HCT116 (cell line): ENCODE measurements at regions not wholly inside any gene's neighbourhood (a gene's known extent, or its start where the extent isn't known, plus 50 kb on each side); places are given as distances from the start of the nearest gene placed in this dataset.

Experiments used
- ATAC-seq: fragments of 200-7000 bp; cut with Tn5 transposase; 2 replicates; pipeline ENCODE4 v1.9.1; 2020; ENCODE audit warnings: mild to moderate bottlenecking, moderate library complexity
- BruUV-seq: library from RNA; stranded (reverse); fragments of 400-500 nt; replicated peaks from 2 replicates; lab custom pipeline; 2021; lab: Mats Ljungman, UMichigan
- CTCF ChIA-PET: fragments of 300-600 bp; sonication (Branson Sonifier 250); formaldehyde crosslinking; loops from one replicate; lab custom pipeline; 2021; ENCODE audit warnings: antibody characterized with exemption; lab: Charles Lee
- POLR2A ChIA-PET: fragments of 300-600, 350-600 bp; sonication (Branson Sonifier 250); formaldehyde crosslinking; loops from one replicate; lab custom pipeline; 2021; ENCODE audit warnings: antibody characterized with exemption; lab: Charles Lee
- RAD21 ChIA-PET, 2 experiments: fragments of 300-600 bp; sonication (Branson Sonifier 250); formaldehyde crosslinking; loops; one replicate each; lab custom pipeline; 2023; ENCODE audit warnings: low total read pairs in 2 of 2; ENCODE audit not compliant: uncharacterized antibody in 2 of 2, unreplicated experiment in 2 of 2, low non-redundant PET in 1 of 2; lab: Charles Lee
- DNase-seq: peaks from one replicate; pipeline ENCODE4 v3.0.0-alpha.2; 2010; ENCODE audit warnings: low read depth, low spot score
- H2AFZ ChIP-seq: fragments of 200-600 bp; shearing (Covaris generic), sonication (generic); 2 replicates; pipeline ENCODE4 v1.6.1; 2017; ENCODE audit warnings: low read depth, mixed run types, mixed read lengths, antibody characterized with exemption, low read length; ENCODE audit not compliant: poor library complexity, severe bottlenecking
- H3K27ac ChIP-seq: 2 replicates; pipeline ENCODE4 v1.5.1; 2012; ENCODE audit warnings: low read depth, low read length
- H3K27me3 ChIP-seq: fragments of 200-600 bp; sonication (generic); 2 replicates; pipeline ENCODE4 v1.6.1; 2016; ENCODE audit warnings: mixed run types, low read length, mixed read lengths; ENCODE audit not compliant: insufficient read depth
- H3K36me3 ChIP-seq, 2 experiments: fragments of 200-500 bp in 1 of 2; fragments of 200-600 bp in 1 of 2; sonication (Bioruptor generic) in 1 of 2; sonication (generic) in 1 of 2; 2 replicates each; pipeline versions ENCODE4 v1.5.1 to v1.6.1; 2014 to 2016; ENCODE audit warnings: low read length in 2 of 2, inconsistent platforms in 1 of 2, mixed read lengths in 1 of 2, mixed run types in 1 of 2; ENCODE audit not compliant: insufficient read depth in 2 of 2, control insufficient read depth in 1 of 2
- H3K4me1 ChIP-seq, 2 experiments: fragments of 200-600 bp in 1 of 2; sonication (generic) in 1 of 2; 2 replicates each; pipeline versions ENCODE4 v1.5.1 to v1.6.1; 2012 to 2017; ENCODE audit warnings: low read length in 2 of 2, inconsistent platforms in 1 of 2, mild to moderate bottlenecking in 1 of 2, mixed read lengths in 1 of 2, mixed run types in 1 of 2, moderate library complexity in 1 of 2; ENCODE audit not compliant: insufficient read depth in 2 of 2, control insufficient read depth in 1 of 2
- H3K4me2 ChIP-seq: fragments of 200-600 bp; sonication (generic); 2 replicates; pipeline ENCODE4 v1.6.1; 2017; ENCODE audit warnings: mixed run types, low read length, mixed read lengths
- H3K4me3 ChIP-seq, 2 experiments: fragments of 200-600 bp in 1 of 2; sonication (generic) in 1 of 2; replicated peaks in 1 of 2; 2 replicates each; pipeline ENCODE4 v1.5.1; 2011 to 2016; ENCODE audit warnings: low read length in 2 of 2, control low read depth in 1 of 2, low read depth in 1 of 2, mild to moderate bottlenecking in 1 of 2, mixed read lengths in 1 of 2, mixed run types in 1 of 2
- H3K79me2 ChIP-seq: fragments of 200-600 bp; sonication (generic); 2 replicates; pipeline ENCODE4 v1.6.1; 2017; ENCODE audit warnings: mild to moderate bottlenecking, mixed run types, low read length, moderate library complexity, mixed read lengths; ENCODE audit not compliant: insufficient read depth
- H3K9ac ChIP-seq: fragments of 200-600 bp; sonication (generic); 2 replicates; pipeline ENCODE4 v1.6.1; 2016; ENCODE audit warnings: low read length, mixed read lengths
- H3K9me2 ChIP-seq: fragments of 200-600 bp; sonication (generic), shearing (Covaris generic); 2 replicates; pipeline ENCODE4 v1.6.1; 2017; ENCODE audit warnings: mixed run types, mild to moderate bottlenecking, moderate library complexity; ENCODE audit not compliant: insufficient read depth
- H3K9me3 ChIP-seq, 2 experiments: fragments of 200-500 bp in 1 of 2; fragments of 200-600 bp in 1 of 2; sonication (Bioruptor generic) in 1 of 2; sonication (generic) in 1 of 2; 2 replicates each; pipeline ENCODE4 v1.6.1; 2014 to 2017; ENCODE audit warnings: low read length in 2 of 2, mixed read lengths in 2 of 2, inconsistent platforms in 1 of 2, low read depth in 1 of 2, mild to moderate bottlenecking in 1 of 2, mixed run types in 1 of 2, moderate library complexity in 1 of 2; ENCODE audit not compliant: control insufficient read depth in 1 of 2, insufficient read depth in 1 of 2
- H4K20me1 ChIP-seq: fragments of 200-600 bp; sonication (generic), shearing (Covaris generic); 2 replicates; pipeline ENCODE4 v1.6.1; 2017; ENCODE audit warnings: mixed run types, mild to moderate bottlenecking, moderate library complexity; ENCODE audit not compliant: insufficient read depth
- CBX3 ChIP-seq: IDR thresholded peaks from 2 replicates; pipeline ENCODE4 v1.6.1; 2012; ENCODE audit warnings: low read depth
- CEBPB ChIP-seq: IDR thresholded peaks from 2 replicates; pipeline ENCODE4 v1.6.1; 2012; ENCODE audit warnings: low read depth
- ELF1 ChIP-seq: IDR thresholded peaks from 2 replicates; pipeline ENCODE4 v1.6.1; 2012; ENCODE audit warnings: low read depth, borderline replicate concordance
- EZH2 ChIP-seq: fragments of 200-600 bp; sonication (generic); IDR thresholded peaks from 2 replicates; pipeline ENCODE4 v1.6.1; 2017; ENCODE audit warnings: antibody characterized with exemption, mixed run types
- EZH2phosphoT487 ChIP-seq: fragments of 200-600 bp; IDR thresholded peaks from 2 replicates; pipeline ENCODE4 v1.6.1; 2018; ENCODE audit warnings: antibody characterized with exemption, borderline replicate concordance
- FOSL1 ChIP-seq: IDR thresholded peaks from 2 replicates; pipeline ENCODE4 v1.6.1; 2012; ENCODE audit warnings: low read depth
- POLR2A ChIP-seq: IDR thresholded peaks from 2 replicates; pipeline ENCODE4 v1.7.0; 2011; ENCODE audit warnings: borderline replicate concordance; ENCODE audit not compliant: insufficient read depth, insufficient read length; ENCODE audit errors: extremely low read depth
- POLR2AphosphoS5 ChIP-seq: IDR thresholded peaks from 2 replicates; pipeline ENCODE4 v1.6.1; 2011; ENCODE audit warnings: mild to moderate bottlenecking, low read depth, low read length, moderate library complexity
- RAD21 ChIP-seq: IDR thresholded peaks from 2 replicates; pipeline ENCODE4 v1.6.1; 2012; ENCODE audit warnings: low read depth, mild to moderate bottlenecking
- SIN3A ChIP-seq: IDR thresholded peaks from 2 replicates; pipeline ENCODE4 v1.6.1; 2012; ENCODE audit warnings: low read depth
- SP1 ChIP-seq: IDR thresholded peaks from 2 replicates; pipeline ENCODE4 v1.6.1; 2012; ENCODE audit warnings: low read depth
- SRF ChIP-seq: IDR thresholded peaks from 2 replicates; pipeline ENCODE4 v1.6.1; 2012; ENCODE audit warnings: low read depth
- TCF7L2 ChIP-seq: IDR thresholded peaks from 2 replicates; pipeline ENCODE4 v1.7.0; 2011; ENCODE audit warnings: borderline replicate concordance, inconsistent platforms; ENCODE audit not compliant: insufficient read depth, insufficient read length; ENCODE audit errors: extremely low read depth
- YY1 ChIP-seq: IDR thresholded peaks from 2 replicates; pipeline ENCODE4 v1.6.1; 2011; ENCODE audit warnings: low read length, low read depth, moderate library complexity, mild to moderate bottlenecking; ENCODE audit not compliant: insufficient replicate concordance; ENCODE audit errors: extremely low read depth
- ZFX ChIP-seq: fragments of 450-650 bp; IDR thresholded peaks from 2 replicates; pipeline ENCODE4 v1.6.1; 2017
- intact Hi-C: fragments of 100-400 bp; cut with micrococcal nuclease; formaldehyde crosslinking; loops from 2 replicates; pipeline ENCODE4 v1.10.0; 2022
- TF ChIP-seq, protein P1 (sequence below): IDR thresholded peaks from 2 replicates; pipeline ENCODE4 v1.6.1; 2012
- TF ChIP-seq, protein P2 (sequence below): IDR thresholded peaks from 2 replicates; pipeline ENCODE4 v1.6.1; 2012

DNA sequence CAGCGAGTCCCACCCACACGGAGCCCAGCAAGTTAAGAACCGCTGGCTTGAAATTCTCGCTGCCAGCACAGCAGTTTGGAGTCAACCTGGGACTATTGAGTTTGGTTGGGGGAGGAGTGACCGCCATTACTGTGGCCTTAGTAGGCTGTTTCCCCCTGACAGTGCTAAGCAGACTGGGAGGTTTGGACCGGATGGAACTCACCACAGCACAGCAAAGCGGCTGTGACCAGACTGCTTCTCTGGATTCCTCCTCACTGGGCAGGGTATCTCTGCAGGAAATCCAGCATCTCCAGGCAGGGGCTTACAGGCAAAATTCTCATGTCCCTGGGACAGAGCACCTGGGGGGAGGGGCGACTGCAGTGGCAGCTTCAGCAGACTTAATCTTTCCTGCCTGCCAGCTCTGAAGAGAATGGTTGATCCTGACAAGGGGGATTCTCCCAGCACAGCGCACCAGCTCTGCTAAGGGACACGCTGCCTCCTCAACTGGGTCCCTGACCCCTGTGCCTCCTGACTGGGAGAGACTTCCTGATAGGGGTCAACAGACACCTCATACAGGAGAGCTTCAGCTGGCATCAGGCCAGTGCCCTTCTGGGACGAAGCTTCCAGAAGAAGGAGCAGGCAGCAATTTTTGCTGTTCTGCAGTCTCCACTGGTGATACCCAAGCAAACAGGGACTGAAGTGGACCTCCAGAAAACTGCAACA, 425.4 kb downstream of the NYAP2 start:
- no peaks in the 10 kb centered on the region for H4K20me1 ChIP-seq
- ChIA-PET POLR2A (no interaction called here), CTCF (no interaction called here), RAD21 (no interaction called here)
- intact Hi-C loops: no loop called here
- no peak overlapping the region for H3K27ac ChIP-seq
- no peak overlapping the region for H3K9ac ChIP-seq
- H3K36me3 ChIP-seq: no peaks in the 10 kb centered on the region
- no peak for DNase-seq
- TF ChIP-seq SRF (no peak), ELF1 (no peak), EZH2phosphoT487 (no peak), POLR2AphosphoS5 (no peak), YY1 (no peak), CBX3 (no peak), FOSL1 (no peak), POLR2A (no peak), TCF7L2 (no peak), SIN3A (no peak), RAD21 (no peak), ZFX (no peak), CEBPB (no peak), SP1 (no peak), EZH2 (no peak)
- TF ChIP-seq, protein P1, sequence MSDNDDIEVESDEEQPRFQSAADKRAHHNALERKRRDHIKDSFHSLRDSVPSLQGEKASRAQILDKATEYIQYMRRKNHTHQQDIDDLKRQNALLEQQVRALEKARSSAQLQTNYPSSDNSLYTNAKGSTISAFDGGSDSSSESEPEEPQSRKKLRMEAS: no peak
- TF ChIP-seq, protein P2, sequence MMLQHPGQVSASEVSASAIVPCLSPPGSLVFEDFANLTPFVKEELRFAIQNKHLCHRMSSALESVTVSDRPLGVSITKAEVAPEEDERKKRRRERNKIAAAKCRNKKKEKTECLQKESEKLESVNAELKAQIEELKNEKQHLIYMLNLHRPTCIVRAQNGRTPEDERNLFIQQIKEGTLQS: no peak
- H3K27me3 ChIP-seq: no peaks in the 10 kb centered on the region
- BruUV-seq: no TSS peak
- no peaks in the 10 kb centered on the region for H3K4me1 ChIP-seq
- ATAC-seq: no peak
- H2AFZ ChIP-seq: no peak overlapping the region
- H3K4me2 ChIP-seq: no peak overlapping the region
- H3K9me2 ChIP-seq: no peaks in the 10 kb centered on the region
- no peaks in the 10 kb centered on the region for H3K9me3 ChIP-seq
- no peaks in the 10 kb centered on the region for H3K79me2 ChIP-seq
- H3K4me3 ChIP-seq: no peak overlapping the region
